Activated CD8-positive, alpha-beta T cell treated with anti-CD3 and anti-CD28 coated beads, Interleukin-2, amount 10 ng/mL, durations not matched to agents 7 days and 5 days (primary cell): ENCODE measurements at regions not wholly inside any gene's neighbourhood (a gene's known extent, or its start where the extent isn't known, plus 50 kb on each side); places are given as distances from the start of the nearest gene placed in this dataset.
"Not testable (repeated sequence)": the region's sequence is repeated elsewhere in the genome, so short reads cannot be mapped to it uniquely, and the experiment has no call there.

ENCODE experiments used
- ATAC-seq: fragments of 150-1000 bp; cut with Tn5 transposase; one replicate; pipeline ENCODE4 v1.10.0; 2021; ENCODE audit warnings: moderate library complexity
- CTCF ChIA-PET: fragments of 350-600 bp; sonication (Branson Sonifier 250); formaldehyde crosslinking; loops from one replicate; lab custom pipeline; 2021; ENCODE audit warnings: antibody characterized with exemption; lab: Charles Lee
- POLR2A ChIA-PET: fragments of 350-600 bp; sonication (Branson Sonifier 250); formaldehyde crosslinking; loops from one replicate; lab custom pipeline; 2021; ENCODE audit warnings: antibody characterized with exemption; lab: Charles Lee
- DNase-seq: peaks from one replicate; pipeline ENCODE4 v3.0.0-alpha.2; 2020
- H3K27ac Mint-ChIP-seq: one replicate; pipeline ENCODE4 v1.8.0; 2021; ENCODE audit warnings: mild to moderate bottlenecking, mixed read lengths
- H3K27me3 Mint-ChIP-seq: one replicate; pipeline ENCODE4 v1.8.0; 2021; ENCODE audit warnings: low read depth, mixed read lengths
- H3K36me3 Mint-ChIP-seq: one replicate; pipeline ENCODE4 v1.8.0; 2021; ENCODE audit warnings: low read depth, mixed read lengths
- H3K4me1 Mint-ChIP-seq: one replicate; pipeline ENCODE4 v1.8.0; 2021; ENCODE audit warnings: low read depth, mixed read lengths
- H3K4me3 Mint-ChIP-seq: one replicate; pipeline ENCODE4 v1.8.0; 2021; ENCODE audit warnings: mild to moderate bottlenecking, mixed read lengths
- H3K9me3 Mint-ChIP-seq: one replicate; pipeline ENCODE4 v1.8.0; 2022; ENCODE audit warnings: mixed read lengths; ENCODE audit not compliant: insufficient read depth

DNA sequence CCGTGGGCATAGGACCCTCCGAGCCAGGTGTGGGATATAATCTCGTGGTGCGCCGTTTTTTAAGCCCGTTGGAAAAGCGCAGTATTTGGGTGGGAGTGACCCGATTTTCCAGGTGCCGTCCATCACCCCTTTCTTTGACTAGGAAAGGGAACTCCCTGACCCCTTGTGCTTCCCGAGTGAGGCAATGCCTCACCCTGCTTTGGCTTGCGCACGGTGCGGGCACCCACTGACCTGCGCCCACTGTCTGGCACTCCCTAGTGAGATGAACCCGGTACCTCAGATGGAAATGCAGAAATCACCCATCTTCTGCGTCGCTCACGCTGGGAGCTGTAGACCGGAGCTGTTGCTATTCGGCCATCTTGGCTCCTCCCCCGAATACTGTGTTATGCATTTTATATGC lies 575.0 kb downstream of the PDHA2 start:
- H3K9me3 Mint-ChIP-seq, H3K36me3 Mint-ChIP-seq, H3K4me1 Mint-ChIP-seq, H3K27ac Mint-ChIP-seq, H3K27me3 Mint-ChIP-seq, CTCF ChIA-PET, POLR2A ChIA-PET, DNase-seq, H3K4me3 Mint-ChIP-seq, ATAC-seq: not testable (repeated sequence)

DNA sequence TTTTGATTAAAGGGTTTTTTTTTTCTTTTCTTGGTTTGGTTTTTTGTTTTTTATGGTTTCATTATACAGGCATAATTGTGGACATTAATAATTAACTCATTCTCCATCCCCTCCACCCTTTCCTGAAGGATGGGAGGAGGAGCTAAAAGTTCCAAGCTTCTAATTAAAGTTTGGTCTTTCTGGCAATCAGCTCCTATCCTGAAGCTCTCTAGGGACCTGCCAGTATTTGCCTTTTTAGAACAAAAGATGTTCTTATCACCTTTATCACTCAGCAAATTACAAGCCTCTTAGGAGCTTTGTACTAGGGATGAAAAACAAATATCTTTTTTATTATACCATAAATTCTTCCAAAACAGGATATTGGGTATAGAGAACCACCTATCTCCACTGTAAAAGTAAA lies 589.8 kb downstream of the PDHA2 start:
- H3K27me3 Mint-ChIP-seq = no peaks in the 10 kb centered on the region
- DNase-seq = no peak
- ATAC-seq = no peak
- H3K4me1 Mint-ChIP-seq = no peaks in the 10 kb centered on the region
- H3K27ac Mint-ChIP-seq = no peak overlapping the region
- H3K9me3 Mint-ChIP-seq = no peaks in the 10 kb centered on the region
- H3K4me3 Mint-ChIP-seq = no peak overlapping the region
- no peaks in the 10 kb centered on the region for H3K36me3 Mint-ChIP-seq
- POLR2A ChIA-PET = no interaction called here
- CTCF ChIA-PET = no interaction called here

- no peaks in the 10 kb centered on the region for H3K27me3 Mint-ChIP-seq
- no peaks in the 10 kb centered on the region for H3K36me3 Mint-ChIP-seq
- ATAC-seq (no peak), DNase-seq (no peak)
- CTCF ChIA-PET = no interaction called here
- no peaks in the 10 kb centered on the region for H3K9me3 Mint-ChIP-seq
- H3K4me1 Mint-ChIP-seq = no peaks in the 10 kb centered on the region
- no peak overlapping the region for H3K4me3 Mint-ChIP-seq
- POLR2A ChIA-PET = no interaction called here
- no peak overlapping the region for H3K27ac Mint-ChIP-seq
Measured at GRCh38 chr4:96431094-96431493, 591.2 kb downstream of the PDHA2 start.

DNA sequence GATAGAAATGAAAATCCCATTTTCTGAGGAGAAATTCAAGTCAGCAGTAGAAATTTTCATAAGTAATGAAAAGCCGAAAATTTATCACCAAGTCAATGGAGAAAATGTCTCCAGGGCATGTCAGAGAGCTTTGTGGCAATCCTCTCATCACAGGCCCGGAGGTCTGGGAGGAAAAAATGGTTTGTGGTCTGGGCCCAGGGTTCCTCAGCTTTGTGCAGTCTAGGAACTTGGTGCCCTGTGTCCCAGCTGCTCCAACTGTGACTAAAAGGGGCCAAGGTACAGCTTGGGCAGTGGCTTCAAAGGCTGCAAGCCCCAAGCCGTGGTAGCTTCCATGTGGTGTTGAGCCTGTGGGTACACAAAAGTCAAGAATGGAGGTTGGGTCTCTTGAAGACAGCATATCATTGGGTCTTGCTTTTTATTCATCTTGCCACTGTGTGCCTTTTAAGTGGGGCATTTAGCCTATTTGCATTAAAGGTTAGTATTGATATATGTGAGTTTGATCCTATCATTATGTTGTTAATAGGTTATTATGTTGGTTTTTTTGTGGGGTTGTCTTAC lies 608.5 kb downstream of the PDHA2 start:
- Mint-ChIP-seq H3K27ac (no peak overlapping the region), H3K36me3 (no peaks in the 10 kb centered on the region), H3K4me3 (no peak overlapping the region), H3K4me1 (no peaks in the 10 kb centered on the region), H3K9me3 (peaks cover 25% of the 10 kb centered on the region), H3K27me3 (no peaks in the 10 kb centered on the region)
- POLR2A ChIA-PET = no interaction called here
- CTCF ChIA-PET = no interaction called here
- no peak for DNase-seq
- ATAC-seq = no peak

GRCh38 chr4:96455045-96455720 lies 615.3 kb downstream of the PDHA2 start:
- H3K4me1 Mint-ChIP-seq = no peaks in the 10 kb centered on the region
- POLR2A ChIA-PET = no interaction called here
- no peak overlapping the region for H3K27ac Mint-ChIP-seq
- ATAC-seq (no peak), DNase-seq (no peak)
- no peaks in the 10 kb centered on the region for H3K27me3 Mint-ChIP-seq
- H3K4me3 Mint-ChIP-seq = no peak overlapping the region
- H3K36me3 Mint-ChIP-seq = no peaks in the 10 kb centered on the region
- H3K9me3 Mint-ChIP-seq = peaks cover 10% of the 10 kb centered on the region
- CTCF ChIA-PET = no interaction called here

DNA sequence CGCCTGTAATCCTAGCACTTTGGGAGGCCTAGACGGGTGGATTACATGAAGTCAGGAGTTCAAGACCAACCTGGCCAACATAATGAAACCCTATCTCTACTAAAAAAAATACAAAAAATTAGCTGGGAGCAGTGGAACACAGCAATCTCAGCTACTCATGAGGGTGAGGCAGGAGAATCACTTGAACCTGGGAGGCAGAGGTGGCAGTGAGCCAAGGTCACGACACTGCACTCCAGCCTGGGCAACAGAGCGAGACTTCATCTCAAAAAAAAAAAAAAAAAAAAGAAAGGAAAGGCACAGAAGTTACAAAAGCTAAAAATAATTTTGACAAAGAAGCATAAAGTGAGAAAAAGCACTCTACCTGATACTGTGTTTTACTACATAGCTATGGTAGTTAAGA lies 618.1 kb downstream of the PDHA2 start:
- DNase-seq, CTCF ChIA-PET, H3K27ac Mint-ChIP-seq, ATAC-seq, H3K9me3 Mint-ChIP-seq, H3K4me1 Mint-ChIP-seq, H3K4me3 Mint-ChIP-seq, H3K36me3 Mint-ChIP-seq, H3K27me3 Mint-ChIP-seq, POLR2A ChIA-PET: not testable (repeated sequence)

DNA sequence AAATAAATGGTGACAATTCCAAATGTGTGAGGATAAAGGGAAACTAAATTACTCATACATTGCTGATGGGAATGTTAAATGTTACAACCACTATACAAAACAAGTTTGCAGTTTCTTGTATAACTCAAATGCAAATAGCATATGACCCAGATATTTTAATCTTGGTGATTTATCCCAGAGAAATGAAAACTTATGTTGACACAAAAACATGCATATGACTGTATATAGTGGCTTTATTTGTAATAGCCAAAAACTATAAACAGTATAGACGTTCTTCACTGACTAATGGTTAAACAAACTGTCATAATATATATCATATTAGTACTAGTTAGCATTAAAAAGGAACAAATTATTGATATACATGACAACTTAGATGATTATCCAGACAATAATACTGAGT lies 619.2 kb downstream of the PDHA2 start:
- POLR2A ChIA-PET = no interaction called here
- no peak overlapping the region for H3K4me3 Mint-ChIP-seq
- no peak for DNase-seq

GRCh38 chr4:96465834-96466233 lies 625.9 kb downstream of the PDHA2 start:
- CTCF ChIA-PET = no interaction called here
- Mint-ChIP-seq H3K9me3 (peaks cover 3% of the 10 kb centered on the region), H3K4me1 (no peaks in the 10 kb centered on the region), H3K27ac (no peak overlapping the region), H3K4me3 (no peak overlapping the region), H3K36me3 (no peaks in the 10 kb centered on the region), H3K27me3 (no peaks in the 10 kb centered on the region)
- POLR2A ChIA-PET = no interaction called here
- DNase-seq (no peak), ATAC-seq (no peak)

More for the DNA sequence above, 619.2 kb downstream of the PDHA2 start:
- H3K27ac Mint-ChIP-seq = no peak overlapping the region
- CTCF ChIA-PET = no interaction called here
- peaks cover 8% of the 10 kb centered on the region for H3K9me3 Mint-ChIP-seq
- no peaks in the 10 kb centered on the region for H3K27me3 Mint-ChIP-seq
- H3K4me1 Mint-ChIP-seq = no peaks in the 10 kb centered on the region
- no peak for ATAC-seq
- no peaks in the 10 kb centered on the region for H3K36me3 Mint-ChIP-seq

DNA sequence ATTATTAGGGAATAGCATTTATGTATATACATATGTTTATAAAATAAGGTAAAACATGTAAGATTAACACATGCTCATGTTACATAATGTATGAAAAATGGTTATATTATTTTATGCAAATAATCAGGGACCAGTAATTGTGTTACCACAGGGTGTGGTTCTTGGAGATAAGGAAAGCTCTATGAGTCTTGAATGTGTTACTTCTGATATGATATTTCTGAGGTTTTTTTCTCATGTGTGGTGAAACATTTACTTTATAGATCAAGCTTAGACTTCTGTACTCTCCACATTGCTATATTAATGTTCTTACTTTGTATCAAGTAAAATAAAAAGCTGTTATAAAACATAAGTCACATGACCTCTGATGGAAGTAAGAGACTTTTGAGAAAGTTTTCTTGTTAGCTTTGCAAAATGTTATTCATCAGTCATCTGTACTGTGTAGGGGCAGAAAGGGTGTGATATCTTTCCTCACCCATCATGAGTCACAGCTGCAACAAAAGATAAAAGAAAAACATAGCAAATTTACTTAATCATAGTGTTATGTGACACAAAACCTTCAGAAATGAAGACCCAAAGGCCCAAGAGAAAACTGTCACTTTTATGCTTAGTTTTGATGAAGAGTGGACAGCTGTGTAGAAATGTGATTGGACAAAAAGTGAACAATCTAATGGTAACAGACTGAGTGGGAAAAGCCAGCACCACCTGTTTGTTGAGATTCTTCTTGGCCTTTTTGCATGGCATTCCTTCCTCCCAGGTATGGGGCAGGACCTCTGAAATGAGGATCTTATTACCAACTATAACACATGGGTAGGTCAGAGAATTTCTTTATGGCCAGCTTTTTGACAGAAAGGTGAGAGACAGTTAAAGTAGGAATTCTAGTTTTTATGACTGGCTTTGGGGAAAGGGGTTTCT lies 632.3 kb downstream of the PDHA2 start:
- Mint-ChIP-seq H3K4me3 (no peak overlapping the region), H3K4me1 (no peaks in the 10 kb centered on the region), H3K27ac (no peak overlapping the region), H3K9me3 (peaks cover under 1% of the 10 kb centered on the region), H3K27me3 (no peaks in the 10 kb centered on the region), H3K36me3 (no peaks in the 10 kb centered on the region)
- ATAC-seq = no peak
- no peak for DNase-seq
- ChIA-PET CTCF (no interaction called here), POLR2A (no interaction called here)

DNA sequence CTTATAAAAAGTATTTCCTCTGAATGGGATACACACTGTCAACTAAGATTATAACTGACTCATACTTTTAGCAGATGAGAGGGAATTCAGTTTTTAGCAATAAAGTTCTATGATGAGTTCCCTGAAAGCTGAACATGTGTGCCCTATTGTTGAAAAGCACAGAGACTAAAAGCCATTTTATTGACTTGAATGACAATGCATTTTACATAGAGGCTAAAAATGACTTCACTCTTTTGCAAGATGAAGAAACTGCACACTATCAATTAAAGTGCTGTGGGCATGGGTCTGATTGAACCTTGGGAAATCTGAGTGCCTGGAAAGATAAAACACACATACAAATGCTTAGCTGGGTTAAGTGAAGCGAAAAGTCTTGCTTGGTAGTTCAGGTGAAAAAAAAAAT lies 633.4 kb downstream of the PDHA2 start:
- CTCF ChIA-PET = no interaction called here
- ATAC-seq (no peak), DNase-seq (no peak)
- POLR2A ChIA-PET = no interaction called here
- Mint-ChIP-seq H3K9me3 (peaks cover 4% of the 10 kb centered on the region), H3K27me3 (no peaks in the 10 kb centered on the region), H3K4me3 (no peak overlapping the region), H3K36me3 (no peaks in the 10 kb centered on the region), H3K4me1 (no peaks in the 10 kb centered on the region), H3K27ac (no peak overlapping the region)

DNA sequence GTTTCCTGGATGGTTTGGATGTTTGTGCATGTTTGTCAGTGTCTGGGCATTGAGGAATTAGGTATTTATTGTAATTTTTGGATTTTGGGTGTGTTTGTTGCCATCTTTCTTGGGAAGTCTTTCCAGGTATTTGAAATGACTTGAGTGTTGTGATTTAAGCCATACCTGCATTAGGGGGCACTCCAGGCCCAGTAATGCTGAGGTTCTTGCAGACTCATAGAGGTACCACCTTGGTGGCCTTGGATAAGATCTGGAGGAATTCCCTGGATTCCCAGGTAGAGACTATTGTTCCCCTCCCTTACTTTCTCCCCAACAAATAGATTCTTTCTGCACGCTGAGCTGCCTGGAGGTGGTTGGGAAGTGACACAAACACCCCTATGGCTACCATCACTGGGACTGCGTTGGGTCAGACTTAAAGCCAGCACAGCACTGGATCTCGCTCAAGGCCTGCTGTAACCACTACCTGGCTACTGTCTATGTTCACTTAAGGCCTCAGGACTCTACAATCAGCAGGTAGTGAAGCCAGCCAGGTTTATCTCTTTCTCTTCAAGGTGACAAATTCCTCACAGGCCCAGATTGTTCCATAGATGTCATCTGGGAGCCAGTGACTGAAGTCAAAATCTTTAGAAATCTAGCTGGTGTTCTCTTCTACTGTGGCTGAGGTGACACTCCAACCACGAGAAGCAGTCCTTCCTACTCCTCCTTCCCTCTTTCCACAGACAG lies 643.6 kb downstream of the PDHA2 start:
- ChIA-PET POLR2A (no interaction called here), CTCF (no interaction called here)
- Mint-ChIP-seq H3K27me3 (no peaks in the 10 kb centered on the region), H3K4me1 (no peaks in the 10 kb centered on the region), H3K4me3 (no peak overlapping the region), H3K36me3 (no peaks in the 10 kb centered on the region), H3K27ac (no peak overlapping the region), H3K9me3 (peaks cover 5% of the 10 kb centered on the region)
- ATAC-seq (no peak), DNase-seq (no peak)

- no peaks in the 10 kb centered on the region for H3K27me3 Mint-ChIP-seq
- no peak for DNase-seq
- H3K4me1 Mint-ChIP-seq = no peaks in the 10 kb centered on the region
- ATAC-seq = no peak
- ChIA-PET POLR2A (no interaction called here), CTCF (no interaction called here)
- H3K9me3 Mint-ChIP-seq = peaks cover 2% of the 10 kb centered on the region
- no peak overlapping the region for H3K27ac Mint-ChIP-seq
- no peaks in the 10 kb centered on the region for H3K36me3 Mint-ChIP-seq
- H3K4me3 Mint-ChIP-seq = no peak overlapping the region
Measured at GRCh38 chr4:96486563-96486962, 646.7 kb downstream of the PDHA2 start.
